Right lobe of liver (tissue), 4 donors: ENCODE measurements at regions not wholly inside any gene's neighbourhood (a gene's known extent, or its start where the extent isn't known, plus 50 kb on each side); places are given as distances from the start of the nearest gene placed in this dataset.

Experiments
- POLR2A ChIP-seq: fragments of 450-650 bp; IDR thresholded peaks from one replicate; pipeline ENCODE4 v1.6.1; 2017; ENCODE audit warnings: antibody characterized with exemption, mild to moderate bottlenecking
- TF ChIP-seq, protein P1 (sequence below), 4 donors: fragments of 200-600 bp in 3 of 4; fragments of 450-650 bp in 1 of 4; IDR thresholded peaks; one replicate each; pipeline versions ENCODE4 v1.5.1 to v1.8.0; 2016 to 2022; ENCODE audit warnings: antibody characterized with exemption in 4 of 4, mild to moderate bottlenecking in 2 of 4
- donor health status: DM: no; HTN: no; CAD: no.
- donor health status: DM: no; HTN: no; CAD: no.
- donor health status: DM: no; HTN: yes; CAD: no.

DNA sequence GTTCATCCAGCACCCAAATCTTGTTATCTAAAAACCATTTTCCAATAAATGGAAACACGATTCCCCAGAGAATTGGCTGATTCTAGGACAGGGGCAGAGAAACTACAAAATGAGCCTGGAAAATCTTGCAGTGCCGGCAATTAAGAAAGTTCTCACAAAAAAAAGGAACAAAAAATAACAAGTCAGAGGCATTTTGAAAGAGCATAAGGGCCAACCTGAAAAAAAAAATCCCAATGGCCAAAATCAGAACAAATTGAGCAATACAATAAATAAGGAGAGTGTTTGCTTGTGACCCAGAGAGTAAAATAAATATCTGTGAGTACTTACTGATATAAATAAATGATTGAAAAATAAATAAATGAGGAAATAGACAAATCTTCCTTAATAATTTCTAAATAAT is 55.1 kb upstream of the S1PR3 start:
- no peak for TF ChIP-seq POLR2A
- TF ChIP-seq, protein P1, sequence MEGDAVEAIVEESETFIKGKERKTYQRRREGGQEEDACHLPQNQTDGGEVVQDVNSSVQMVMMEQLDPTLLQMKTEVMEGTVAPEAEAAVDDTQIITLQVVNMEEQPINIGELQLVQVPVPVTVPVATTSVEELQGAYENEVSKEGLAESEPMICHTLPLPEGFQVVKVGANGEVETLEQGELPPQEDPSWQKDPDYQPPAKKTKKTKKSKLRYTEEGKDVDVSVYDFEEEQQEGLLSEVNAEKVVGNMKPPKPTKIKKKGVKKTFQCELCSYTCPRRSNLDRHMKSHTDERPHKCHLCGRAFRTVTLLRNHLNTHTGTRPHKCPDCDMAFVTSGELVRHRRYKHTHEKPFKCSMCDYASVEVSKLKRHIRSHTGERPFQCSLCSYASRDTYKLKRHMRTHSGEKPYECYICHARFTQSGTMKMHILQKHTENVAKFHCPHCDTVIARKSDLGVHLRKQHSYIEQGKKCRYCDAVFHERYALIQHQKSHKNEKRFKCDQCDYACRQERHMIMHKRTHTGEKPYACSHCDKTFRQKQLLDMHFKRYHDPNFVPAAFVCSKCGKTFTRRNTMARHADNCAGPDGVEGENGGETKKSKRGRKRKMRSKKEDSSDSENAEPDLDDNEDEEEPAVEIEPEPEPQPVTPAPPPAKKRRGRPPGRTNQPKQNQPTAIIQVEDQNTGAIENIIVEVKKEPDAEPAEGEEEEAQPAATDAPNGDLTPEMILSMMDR (IDR thresholded peaks at IDR 0.05), result no peak
